Pulmonary artery endothelial cell (primary cell): ENCODE measurements at regions not wholly inside any gene's neighbourhood (a gene's known extent, or its start where the extent isn't known, plus 50 kb on each side); places are given as distances from the start of the nearest gene placed in this dataset.

Source experiments
- DNase-seq: peaks from one replicate; pipeline ENCODE4 v3.0.0-alpha.2; 2011; ENCODE audit warnings: low read depth, low spot score

DNA sequence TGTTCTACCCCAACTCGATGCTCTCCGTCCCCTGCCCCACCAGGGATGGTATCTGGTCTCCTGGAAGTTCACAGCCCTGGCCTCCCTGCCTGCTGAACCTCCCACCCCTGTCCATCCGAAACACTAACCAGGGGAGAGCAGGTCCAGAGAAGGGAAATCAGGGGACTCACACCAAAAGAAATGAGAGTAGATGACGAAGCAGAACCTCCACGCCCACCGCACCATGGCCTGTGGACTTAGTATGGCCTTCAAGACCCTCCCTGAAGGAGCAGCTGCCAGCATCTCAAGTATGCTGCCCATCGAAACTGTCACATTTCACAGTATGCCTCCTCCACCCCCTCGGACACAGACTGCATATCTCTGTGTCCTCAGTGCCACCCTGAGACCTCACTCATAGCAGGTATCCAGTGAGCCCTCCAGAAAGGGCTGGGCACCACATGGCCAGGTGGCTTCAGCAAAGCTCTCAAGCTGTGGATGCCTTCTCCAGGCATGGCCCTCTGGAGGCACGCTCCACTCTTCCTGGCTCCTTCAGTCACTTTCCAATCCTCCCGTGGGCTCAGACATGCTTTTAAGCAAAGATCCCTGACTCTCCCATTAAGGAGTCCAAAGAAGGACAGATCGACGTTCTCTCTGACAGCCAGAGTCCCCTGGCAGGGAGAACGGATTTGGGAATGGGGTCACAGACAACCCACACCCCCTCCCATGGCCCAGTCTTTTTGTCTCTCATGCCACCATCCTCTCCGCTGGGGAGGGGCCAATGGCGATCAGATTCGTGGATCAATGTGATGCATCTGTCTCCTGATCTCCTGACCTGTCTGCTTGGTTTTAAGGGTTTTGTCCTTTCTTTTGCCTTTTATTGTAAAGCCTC, 158.4 kb downstream of the ANKRD60 start:
- no peak for DNase-seq

DNA sequence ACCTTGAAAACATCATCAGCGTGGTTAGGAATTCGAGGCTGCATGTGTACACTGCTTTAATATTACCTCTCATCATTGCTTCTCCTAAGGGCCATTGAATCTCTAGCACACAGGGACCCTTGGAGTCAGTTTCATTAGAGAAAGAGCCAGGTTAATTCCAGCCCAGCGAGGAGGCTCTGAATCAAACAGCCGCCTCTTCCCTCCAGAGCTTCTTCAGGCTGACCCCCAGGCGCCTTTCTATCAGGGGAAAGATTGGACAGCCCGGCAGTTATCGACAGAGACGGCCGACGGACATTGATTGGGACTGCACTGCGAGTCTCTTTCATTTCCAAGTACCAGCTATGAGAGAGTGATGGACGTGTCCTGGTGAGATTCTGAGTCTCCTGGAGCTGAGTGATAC, 159.2 kb downstream of the ANKRD60 start:
- DNase-seq, result no peak

DNA sequence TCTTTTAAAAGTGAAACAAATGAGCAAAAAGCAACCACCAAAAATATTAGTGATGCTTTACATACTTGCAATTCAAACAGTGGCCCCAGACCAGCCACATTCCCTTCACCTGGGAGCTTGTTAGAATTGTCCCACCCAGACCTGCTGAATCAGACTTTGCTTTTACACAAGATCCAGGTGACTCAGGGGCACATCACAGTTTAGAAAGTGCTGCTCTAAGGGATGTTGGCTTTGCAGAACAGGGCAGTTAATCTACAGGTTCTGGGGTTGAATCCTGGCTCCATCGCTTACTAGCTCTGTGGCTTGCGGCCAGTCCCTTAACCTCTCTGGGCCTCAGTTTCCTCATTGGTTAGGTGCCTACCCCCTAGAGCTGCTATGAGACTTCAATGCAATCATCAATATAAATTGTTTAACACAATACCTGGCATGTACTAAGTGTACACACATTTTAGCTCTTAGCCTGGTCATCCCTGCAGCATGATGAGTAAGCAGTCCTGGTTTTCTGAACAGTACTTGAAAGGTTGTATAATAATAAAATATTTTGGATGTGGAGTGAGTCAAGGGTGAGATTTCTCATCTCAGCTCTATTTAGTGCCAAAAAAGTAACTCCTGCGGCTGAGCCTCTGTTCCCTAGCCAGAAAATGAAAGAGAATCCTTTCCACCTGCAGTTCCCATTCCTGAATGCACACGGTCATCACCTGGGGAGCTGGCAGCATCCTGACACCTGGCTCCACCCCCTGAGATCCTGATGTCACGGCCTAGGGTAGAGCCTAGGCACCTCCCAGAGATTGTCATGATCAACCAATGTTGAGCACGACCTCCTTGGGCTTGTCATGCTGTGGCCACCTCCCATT, 162.7 kb downstream of the ANKRD60 start:
- DNase-seq, result no peak

- no peak for DNase-seq
These were observed 163.9 kb downstream of the ANKRD60 start for GRCh38 chr20:58064411-58065010.

GRCh38 chr20:58059260-58059544, 169.3 kb downstream of the ANKRD60 start:
- DNase-seq, result no peak

GRCh38 chr20:58058421-58059259, 169.8 kb downstream of the ANKRD60 start:
- no peak for DNase-seq

- no peak for DNase-seq
These were observed 171.3 kb downstream of the ANKRD60 start for GRCh38 chr20:58056921-58057686.

DNA sequence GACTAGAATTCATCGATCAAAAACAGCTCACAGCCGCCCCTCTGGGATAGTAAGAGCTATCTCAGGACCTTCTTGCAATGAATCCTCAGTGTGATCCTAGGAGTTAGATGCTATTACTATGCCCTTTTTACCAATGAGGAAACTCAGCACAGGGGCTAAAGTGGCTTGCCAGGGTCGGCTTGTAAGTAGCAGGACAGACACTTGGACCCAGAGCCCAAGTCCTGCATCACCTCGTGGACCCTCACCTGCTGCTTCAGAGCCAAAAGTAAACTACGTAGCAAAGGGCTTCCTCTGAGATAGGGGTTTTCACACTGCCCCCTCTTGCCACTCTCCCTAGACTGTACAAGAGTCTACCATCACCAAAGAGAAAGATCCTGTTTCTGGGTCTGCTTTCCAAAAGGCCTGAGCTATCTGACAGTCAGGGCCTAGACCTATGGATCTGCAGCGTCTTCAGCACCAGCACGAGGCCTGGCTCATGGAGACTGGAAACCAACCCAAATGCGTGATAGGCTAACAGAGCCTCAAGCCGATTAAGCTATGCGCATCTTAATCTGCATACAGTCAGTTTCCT, 172.3 kb downstream of the ANKRD60 start:
- DNase-seq, result no peak

DNA sequence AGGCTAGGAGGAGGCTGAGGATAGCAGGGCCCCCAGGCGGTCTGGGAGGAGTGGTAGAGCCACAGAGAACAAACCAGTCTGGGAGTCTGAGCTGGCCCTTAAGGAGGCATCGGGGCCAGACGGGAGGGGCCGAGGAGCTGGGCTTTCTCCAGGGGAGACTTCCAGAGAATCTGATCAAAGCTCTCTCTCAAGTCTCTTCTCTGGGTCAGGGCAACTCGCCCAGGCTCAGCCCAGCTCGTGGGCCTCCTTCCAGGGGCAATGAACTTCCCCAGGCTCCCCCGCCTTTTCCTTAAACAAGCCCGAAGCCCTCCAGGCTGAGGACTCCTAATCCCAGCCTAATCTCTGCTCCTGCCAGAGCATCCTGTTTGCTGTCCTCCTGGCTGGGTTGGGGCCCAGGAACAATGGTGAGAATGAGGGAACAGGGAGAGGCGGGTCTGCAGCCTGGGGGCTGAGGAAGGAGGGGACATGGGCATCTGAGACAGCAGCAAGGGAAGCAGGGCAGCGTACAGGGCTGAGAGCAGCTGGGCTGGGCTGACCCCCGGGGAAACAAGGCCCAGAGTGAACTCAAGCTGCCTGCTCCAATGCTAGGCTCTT, 173.6 kb downstream of the ANKRD60 start:
- no peak for DNase-seq

DNA sequence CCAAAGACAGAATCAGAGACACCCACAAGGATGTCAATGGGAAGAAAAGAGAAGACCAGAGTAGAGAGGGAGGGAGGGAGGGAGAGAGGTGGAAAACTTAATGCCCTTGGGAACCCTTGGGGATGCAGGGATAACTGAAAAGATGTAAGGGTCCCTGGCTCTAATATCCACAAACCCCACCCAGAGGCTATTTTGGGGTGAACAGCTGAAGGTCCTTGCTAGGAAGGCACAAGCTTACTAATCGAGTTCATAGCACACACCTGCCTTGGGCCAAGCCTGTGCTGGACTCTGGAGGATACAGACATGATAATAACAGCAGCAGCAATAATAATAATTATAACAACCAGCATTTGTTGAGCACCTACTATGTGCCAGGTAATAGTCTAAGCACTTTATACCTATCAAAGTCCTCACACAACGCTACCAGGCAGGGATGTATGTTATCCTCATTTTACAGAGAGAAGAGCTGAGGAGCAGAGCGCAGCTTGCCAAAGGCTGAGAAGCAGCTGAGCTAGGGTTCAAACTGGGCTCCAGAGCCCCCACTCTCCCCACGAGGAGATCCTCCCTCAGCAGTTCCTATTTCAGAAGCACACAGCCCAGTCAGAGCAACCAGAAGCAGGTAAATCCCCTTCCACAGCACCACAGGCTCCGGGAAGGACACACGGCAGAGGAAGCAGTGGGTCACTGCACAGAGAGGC, 174.2 kb downstream of the ANKRD60 start:
- no peak for DNase-seq

- no peak for DNase-seq
These were observed 174.9 kb downstream of the ANKRD60 start for GRCh38 chr20:58053391-58054055.

GRCh38 chr20:58051367-58051766, 177.1 kb downstream of the ANKRD60 start:
- DNase-seq, result no peak

DNA sequence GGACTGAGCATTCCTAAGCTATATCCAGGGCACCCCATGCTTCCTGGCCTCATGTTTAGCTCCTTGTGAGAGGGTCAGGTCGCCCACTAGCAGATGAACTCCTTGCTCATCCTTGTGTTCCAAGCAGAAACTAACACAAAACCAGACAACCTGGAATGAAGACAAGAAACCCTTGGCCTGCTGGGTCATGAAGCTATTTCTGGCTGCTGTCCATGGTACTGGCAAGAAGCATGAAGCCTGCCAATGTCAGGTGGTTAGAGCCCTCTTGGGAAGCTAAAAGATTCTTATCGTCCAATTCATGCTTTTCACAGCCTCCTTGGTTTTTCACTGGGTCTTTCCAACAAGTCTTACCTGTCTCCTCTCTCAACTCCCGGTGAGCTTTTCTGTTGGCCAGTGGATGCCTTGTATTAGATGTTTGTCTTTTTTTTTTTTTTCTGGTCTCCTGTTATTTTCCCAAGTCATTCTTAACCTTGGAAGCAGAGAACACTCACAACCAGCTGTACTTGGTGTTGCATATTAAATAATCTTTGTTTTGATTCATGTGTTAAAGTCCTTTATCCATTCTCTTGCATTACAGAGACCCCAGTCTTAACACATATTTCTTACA, 180.3 kb downstream of the ANKRD60 start:
- no peak for DNase-seq

DNA sequence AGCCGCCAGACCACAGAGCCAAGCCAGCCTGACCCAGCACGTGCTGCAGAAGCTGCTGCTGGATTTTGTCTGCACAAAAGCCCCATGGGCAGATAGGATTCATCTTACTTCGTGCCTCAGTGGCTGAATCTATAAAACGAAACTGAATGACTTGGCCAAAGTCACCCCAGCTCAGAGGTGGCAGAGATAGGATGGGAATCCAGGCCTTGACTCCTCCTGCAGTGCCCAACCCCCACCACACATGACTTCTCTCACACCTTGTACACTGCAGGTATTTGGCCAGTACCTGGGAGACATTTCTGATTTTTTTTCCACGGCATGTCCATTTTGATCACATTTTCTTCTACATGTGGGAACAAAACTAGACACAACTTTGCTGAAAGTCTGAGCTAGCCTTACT, 182.1 kb downstream of the ANKRD60 start:
- DNase-seq, result no peak

DNA sequence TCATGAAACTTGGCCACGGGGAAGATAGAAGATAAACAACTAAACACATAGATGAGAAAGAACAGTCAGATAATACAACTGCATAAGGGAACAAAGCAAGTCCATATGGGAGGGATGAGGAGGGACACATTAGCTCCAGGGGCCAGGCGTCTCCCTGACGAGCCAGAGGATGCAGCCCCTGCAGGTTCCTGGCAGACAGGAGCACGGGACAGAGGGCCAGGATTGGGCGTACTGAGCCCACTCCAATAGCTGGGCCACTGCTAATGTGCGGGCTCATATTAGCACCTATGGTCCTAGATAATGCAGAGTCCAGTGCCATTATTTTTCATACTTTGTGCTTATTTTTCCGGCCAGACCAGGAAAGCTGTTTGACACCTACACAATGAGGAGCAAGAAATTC, 182.9 kb downstream of the ANKRD60 start:
- no peak for DNase-seq

GRCh38 chr20:58044931-58045555, 183.4 kb downstream of the ANKRD60 start:
- no peak for DNase-seq

- no peak for DNase-seq
These were observed 184.2 kb downstream of the ANKRD60 start for GRCh38 chr20:58044286-58044685.
